ENCODE measurements at regions not wholly inside any gene's neighbourhood (a gene's known extent, or its start where the extent isn't known, plus 50 kb on each side); places are given as distances from the start of the nearest gene placed in this dataset.

- TF ChIP-seq, protein P1, sequence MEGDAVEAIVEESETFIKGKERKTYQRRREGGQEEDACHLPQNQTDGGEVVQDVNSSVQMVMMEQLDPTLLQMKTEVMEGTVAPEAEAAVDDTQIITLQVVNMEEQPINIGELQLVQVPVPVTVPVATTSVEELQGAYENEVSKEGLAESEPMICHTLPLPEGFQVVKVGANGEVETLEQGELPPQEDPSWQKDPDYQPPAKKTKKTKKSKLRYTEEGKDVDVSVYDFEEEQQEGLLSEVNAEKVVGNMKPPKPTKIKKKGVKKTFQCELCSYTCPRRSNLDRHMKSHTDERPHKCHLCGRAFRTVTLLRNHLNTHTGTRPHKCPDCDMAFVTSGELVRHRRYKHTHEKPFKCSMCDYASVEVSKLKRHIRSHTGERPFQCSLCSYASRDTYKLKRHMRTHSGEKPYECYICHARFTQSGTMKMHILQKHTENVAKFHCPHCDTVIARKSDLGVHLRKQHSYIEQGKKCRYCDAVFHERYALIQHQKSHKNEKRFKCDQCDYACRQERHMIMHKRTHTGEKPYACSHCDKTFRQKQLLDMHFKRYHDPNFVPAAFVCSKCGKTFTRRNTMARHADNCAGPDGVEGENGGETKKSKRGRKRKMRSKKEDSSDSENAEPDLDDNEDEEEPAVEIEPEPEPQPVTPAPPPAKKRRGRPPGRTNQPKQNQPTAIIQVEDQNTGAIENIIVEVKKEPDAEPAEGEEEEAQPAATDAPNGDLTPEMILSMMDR (IDR thresholded peaks at IDR 0.05): no peak
- TF ChIP-seq, protein P2, sequence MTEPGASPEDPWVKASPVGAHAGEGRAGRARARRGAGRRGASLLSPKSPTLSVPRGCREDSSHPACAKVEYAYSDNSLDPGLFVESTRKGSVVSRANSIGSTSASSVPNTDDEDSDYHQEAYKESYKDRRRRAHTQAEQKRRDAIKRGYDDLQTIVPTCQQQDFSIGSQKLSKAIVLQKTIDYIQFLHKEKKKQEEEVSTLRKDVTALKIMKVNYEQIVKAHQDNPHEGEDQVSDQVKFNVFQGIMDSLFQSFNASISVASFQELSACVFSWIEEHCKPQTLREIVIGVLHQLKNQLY (CRISPR knock-in tag; IDR thresholded peaks at IDR 0.05): no peak
- TF ChIP-seq ZNF121 (CRISPR knock-in tag; IDR thresholded peaks at IDR 0.05) (no peak), ATF3 (CRISPR knock-in tag; conservative IDR thresholded peaks at IDR 0.05) (no peak), FOXP1 (CRISPR knock-in tag; IDR thresholded peaks at IDR 0.05; ENCODE audit: borderline replicate concordance) (no peak), SOX15 (CRISPR knock-in tag; IDR thresholded peaks at IDR 0.05) (no peak), CBFB (CRISPR knock-in tag; IDR thresholded peaks at IDR 0.05; ENCODE audit: low read depth) (no peak), MXD4 (CRISPR knock-in tag; IDR thresholded peaks at IDR 0.05; ENCODE audit: borderline replicate concordance) (no peak), ZBTB21 (CRISPR knock-in tag; IDR thresholded peaks at IDR 0.05; ENCODE audit: borderline replicate concordance) (no peak), MAX (CRISPR knock-in tag; IDR thresholded peaks at IDR 0.05) (no peak), USF2 (CRISPR knock-in tag; IDR thresholded peaks at IDR 0.05) (no peak), ZNF532 (CRISPR knock-in tag; IDR thresholded peaks at IDR 0.05; ENCODE audit: borderline replicate concordance) (no peak), TEAD4 (CRISPR knock-in tag; IDR thresholded peaks at IDR 0.05) (no peak)
- TF ChIP-seq, protein P3, sequence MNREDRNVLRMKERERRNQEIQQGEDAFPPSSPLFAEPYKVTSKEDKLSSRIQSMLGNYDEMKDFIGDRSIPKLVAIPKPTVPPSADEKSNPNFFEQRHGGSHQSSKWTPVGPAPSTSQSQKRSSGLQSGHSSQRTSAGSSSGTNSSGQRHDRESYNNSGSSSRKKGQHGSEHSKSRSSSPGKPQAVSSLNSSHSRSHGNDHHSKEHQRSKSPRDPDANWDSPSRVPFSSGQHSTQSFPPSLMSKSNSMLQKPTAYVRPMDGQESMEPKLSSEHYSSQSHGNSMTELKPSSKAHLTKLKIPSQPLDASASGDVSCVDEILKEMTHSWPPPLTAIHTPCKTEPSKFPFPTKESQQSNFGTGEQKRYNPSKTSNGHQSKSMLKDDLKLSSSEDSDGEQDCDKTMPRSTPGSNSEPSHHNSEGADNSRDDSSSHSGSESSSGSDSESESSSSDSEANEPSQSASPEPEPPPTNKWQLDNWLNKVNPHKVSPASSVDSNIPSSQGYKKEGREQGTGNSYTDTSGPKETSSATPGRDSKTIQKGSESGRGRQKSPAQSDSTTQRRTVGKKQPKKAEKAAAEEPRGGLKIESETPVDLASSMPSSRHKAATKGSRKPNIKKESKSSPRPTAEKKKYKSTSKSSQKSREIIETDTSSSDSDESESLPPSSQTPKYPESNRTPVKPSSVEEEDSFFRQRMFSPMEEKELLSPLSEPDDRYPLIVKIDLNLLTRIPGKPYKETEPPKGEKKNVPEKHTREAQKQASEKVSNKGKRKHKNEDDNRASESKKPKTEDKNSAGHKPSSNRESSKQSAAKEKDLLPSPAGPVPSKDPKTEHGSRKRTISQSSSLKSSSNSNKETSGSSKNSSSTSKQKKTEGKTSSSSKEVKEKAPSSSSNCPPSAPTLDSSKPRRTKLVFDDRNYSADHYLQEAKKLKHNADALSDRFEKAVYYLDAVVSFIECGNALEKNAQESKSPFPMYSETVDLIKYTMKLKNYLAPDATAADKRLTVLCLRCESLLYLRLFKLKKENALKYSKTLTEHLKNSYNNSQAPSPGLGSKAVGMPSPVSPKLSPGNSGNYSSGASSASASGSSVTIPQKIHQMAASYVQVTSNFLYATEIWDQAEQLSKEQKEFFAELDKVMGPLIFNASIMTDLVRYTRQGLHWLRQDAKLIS (CRISPR knock-in tag; IDR thresholded peaks at IDR 0.05; ENCODE audit: borderline replicate concordance): no peak
These were observed 136.5 kb downstream of the TDRD15 start for GRCh38 chr2:21260311-21260710.

All from WTC11 (cell line).